ENCODE measurements at regions not wholly inside any gene's neighbourhood (a gene's known extent, or its start where the extent isn't known, plus 50 kb on each side); places are given as distances from the start of the nearest gene placed in this dataset.

DNA sequence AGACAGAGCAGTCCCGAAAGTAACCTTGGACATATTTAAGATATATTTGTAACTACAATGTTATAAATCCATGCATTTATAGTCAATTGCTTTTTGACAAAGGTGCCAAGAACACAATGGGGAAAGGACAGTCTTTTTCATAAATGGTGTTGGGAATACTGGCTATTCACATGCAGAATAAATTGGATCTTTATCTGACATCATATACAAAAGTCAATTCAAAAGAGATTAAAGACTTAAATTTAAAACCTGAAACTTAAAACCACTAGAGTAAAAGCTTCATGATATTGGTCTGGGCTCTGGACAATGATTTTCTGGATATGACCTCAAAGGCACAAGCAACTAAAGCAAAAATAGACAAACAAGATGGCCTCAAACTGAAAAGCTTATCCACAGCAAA is 950.7 kb upstream of the TYRP1 start:
- no peak for FAIRE-seq
- no peak for ATAC-seq
- Histone ChIP-seq H3K4me3 (no peak overlapping the region), H3K4me2 (no peak overlapping the region), H3K27ac (no peak overlapping the region), H3K4me1 (no peaks in the 10 kb centered on the region), H3K9me3 (no peaks in the 10 kb centered on the region)
- 0% methylated on average over 1 of the region's 1 CpG for WGBS (ENCODE audit: missing lambda C conversion rate)
- TF ChIP-seq MYC (IDR thresholded peaks at IDR 0.05; ENCODE audit: borderline replicate concordance, low read length): no peak
- TF ChIP-seq, protein P1, sequence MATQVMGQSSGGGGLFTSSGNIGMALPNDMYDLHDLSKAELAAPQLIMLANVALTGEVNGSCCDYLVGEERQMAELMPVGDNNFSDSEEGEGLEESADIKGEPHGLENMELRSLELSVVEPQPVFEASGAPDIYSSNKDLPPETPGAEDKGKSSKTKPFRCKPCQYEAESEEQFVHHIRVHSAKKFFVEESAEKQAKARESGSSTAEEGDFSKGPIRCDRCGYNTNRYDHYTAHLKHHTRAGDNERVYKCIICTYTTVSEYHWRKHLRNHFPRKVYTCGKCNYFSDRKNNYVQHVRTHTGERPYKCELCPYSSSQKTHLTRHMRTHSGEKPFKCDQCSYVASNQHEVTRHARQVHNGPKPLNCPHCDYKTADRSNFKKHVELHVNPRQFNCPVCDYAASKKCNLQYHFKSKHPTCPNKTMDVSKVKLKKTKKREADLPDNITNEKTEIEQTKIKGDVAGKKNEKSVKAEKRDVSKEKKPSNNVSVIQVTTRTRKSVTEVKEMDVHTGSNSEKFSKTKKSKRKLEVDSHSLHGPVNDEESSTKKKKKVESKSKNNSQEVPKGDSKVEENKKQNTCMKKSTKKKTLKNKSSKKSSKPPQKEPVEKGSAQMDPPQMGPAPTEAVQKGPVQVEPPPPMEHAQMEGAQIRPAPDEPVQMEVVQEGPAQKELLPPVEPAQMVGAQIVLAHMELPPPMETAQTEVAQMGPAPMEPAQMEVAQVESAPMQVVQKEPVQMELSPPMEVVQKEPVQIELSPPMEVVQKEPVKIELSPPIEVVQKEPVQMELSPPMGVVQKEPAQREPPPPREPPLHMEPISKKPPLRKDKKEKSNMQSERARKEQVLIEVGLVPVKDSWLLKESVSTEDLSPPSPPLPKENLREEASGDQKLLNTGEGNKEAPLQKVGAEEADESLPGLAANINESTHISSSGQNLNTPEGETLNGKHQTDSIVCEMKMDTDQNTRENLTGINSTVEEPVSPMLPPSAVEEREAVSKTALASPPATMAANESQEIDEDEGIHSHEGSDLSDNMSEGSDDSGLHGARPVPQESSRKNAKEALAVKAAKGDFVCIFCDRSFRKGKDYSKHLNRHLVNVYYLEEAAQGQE (IDR thresholded peaks at IDR 0.05): no peak
- ChIA-PET CTCF (no interaction called here), POLR2A (no interaction called here)
- DNase-seq (ENCODE audit: low read depth in 1 of 2, low spot score in 1 of 2): no peak

DNA sequence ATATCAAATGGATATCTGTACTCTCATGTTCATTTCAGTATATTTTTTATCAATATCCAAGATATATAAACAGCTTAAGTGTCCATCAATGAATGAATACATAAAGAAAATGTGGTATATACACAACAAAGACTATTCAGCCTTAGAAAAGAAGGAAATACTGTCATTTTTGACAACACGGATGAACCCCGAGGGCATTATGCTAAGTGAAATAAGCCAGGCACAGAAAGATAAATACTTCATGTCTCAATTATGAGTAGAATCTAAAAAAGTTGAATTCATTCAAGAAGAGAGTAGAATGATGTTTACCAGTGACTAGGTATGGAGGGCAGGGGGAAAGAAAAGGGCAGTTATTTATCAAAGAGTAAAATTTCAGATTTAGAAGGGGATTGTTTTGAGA is 949.8 kb upstream of the TYRP1 start:
- ChIA-PET CTCF (no interaction called here), POLR2A (no interaction called here)
- Histone ChIP-seq H3K4me3 (no peak overlapping the region), H3K4me2 (no peak overlapping the region), H3K9me3 (no peaks in the 10 kb centered on the region), H3K4me1 (no peaks in the 10 kb centered on the region), H3K27ac (no peak overlapping the region)
- TF ChIP-seq ZNF302 (CRISPR knock-in tag; IDR thresholded peaks at IDR 0.05): no peak
- no peak for TF ChIP-seq NFE2L2 (conservative IDR thresholded peaks at IDR 0.05; ENCODE audit: low read length)
- TF ChIP-seq RCOR1 (IDR thresholded peaks at IDR 0.05; ENCODE audit: low read depth, low read length): no peak
- TF ChIP-seq HEYL (CRISPR knock-in tag; IDR thresholded peaks at IDR 0.05): no peak
- TF ChIP-seq KDM5A (IDR thresholded peaks at IDR 0.05): no peak
- TF ChIP-seq PHF8 (IDR thresholded peaks at IDR 0.05; ENCODE audit: borderline replicate concordance, low read depth): no peak
- TF ChIP-seq, protein P2, sequence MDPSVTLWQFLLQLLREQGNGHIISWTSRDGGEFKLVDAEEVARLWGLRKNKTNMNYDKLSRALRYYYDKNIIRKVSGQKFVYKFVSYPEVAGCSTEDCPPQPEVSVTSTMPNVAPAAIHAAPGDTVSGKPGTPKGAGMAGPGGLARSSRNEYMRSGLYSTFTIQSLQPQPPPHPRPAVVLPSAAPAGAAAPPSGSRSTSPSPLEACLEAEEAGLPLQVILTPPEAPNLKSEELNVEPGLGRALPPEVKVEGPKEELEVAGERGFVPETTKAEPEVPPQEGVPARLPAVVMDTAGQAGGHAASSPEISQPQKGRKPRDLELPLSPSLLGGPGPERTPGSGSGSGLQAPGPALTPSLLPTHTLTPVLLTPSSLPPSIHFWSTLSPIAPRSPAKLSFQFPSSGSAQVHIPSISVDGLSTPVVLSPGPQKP (IDR thresholded peaks at IDR 0.05; ENCODE audit: low read depth, low read length): no peak
- TF ChIP-seq CBX8 (IDR thresholded peaks at IDR 0.05): no peak
- TF ChIP-seq BHLHE40 (IDR thresholded peaks at IDR 0.05; ENCODE audit: low read depth, low read length): no peak
- TF ChIP-seq, protein P3, sequence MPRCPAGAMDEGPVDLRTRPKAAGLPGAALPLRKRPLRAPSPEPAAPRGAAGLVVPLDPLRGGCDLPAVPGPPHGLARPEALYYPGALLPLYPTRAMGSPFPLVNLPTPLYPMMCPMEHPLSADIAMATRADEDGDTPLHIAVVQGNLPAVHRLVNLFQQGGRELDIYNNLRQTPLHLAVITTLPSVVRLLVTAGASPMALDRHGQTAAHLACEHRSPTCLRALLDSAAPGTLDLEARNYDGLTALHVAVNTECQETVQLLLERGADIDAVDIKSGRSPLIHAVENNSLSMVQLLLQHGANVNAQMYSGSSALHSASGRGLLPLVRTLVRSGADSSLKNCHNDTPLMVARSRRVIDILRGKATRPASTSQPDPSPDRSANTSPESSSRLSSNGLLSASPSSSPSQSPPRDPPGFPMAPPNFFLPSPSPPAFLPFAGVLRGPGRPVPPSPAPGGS (IDR thresholded peaks at IDR 0.05): no peak
- ATAC-seq: no peak
- 3% methylated on average over 2 of the region's 2 CpGs for WGBS (ENCODE audit: missing lambda C conversion rate)
- FAIRE-seq: no peak
- DNase-seq (ENCODE audit: low read depth in 1 of 2, low spot score in 1 of 2): no peak

DNA sequence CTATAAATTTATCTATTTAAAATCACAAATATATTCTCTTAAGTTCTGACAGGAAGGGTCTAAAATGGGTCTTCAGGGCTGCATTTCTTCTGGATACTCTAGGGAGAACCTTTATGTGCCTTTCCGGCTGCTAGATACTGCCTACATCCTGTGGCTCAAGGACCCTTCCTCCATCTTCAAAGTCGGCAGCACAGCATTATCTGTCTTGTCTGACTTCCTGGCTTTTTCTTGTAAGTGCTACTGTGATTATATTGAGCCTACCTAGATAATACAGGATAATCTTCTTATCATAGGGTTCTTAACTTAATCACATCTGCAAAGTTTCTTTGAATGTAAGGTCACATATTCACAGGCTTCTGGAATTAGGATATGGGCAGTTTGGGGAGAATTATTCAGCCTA is 943.8 kb upstream of the TYRP1 start:
- WGBS (ENCODE audit: missing lambda C conversion rate): 0% methylated on average over 2 of the region's 2 CpGs
- DNase-seq (ENCODE audit: low read depth in 1 of 2, low spot score in 1 of 2): no peak
- TF ChIP-seq RARB (CRISPR knock-in tag; IDR thresholded peaks at IDR 0.05): no peak
- TF ChIP-seq, protein P4, sequence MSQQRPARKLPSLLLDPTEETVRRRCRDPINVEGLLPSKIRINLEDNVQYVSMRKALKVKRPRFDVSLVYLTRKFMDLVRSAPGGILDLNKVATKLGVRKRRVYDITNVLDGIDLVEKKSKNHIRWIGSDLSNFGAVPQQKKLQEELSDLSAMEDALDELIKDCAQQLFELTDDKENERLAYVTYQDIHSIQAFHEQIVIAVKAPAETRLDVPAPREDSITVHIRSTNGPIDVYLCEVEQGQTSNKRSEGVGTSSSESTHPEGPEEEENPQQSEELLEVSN (IDR thresholded peaks at IDR 0.05; ENCODE audit: borderline replicate concordance, low read depth): no peak
- no peak for TF ChIP-seq JUNB (IDR thresholded peaks at IDR 0.05)
- TF ChIP-seq, protein P1 (IDR thresholded peaks at IDR 0.05): no peak
- TF ChIP-seq FOXS1 (CRISPR knock-in tag; IDR thresholded peaks at IDR 0.05): no peak
- no peak for TF ChIP-seq ZFP36 (IDR thresholded peaks at IDR 0.05; ENCODE audit: borderline replicate concordance, partially characterized antibody)
- TF ChIP-seq POLR2A (IDR thresholded peaks at IDR 0.05; ENCODE audit: low read length): no peak
- TF ChIP-seq, protein P5, sequence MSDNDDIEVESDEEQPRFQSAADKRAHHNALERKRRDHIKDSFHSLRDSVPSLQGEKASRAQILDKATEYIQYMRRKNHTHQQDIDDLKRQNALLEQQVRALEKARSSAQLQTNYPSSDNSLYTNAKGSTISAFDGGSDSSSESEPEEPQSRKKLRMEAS (IDR thresholded peaks at IDR 0.05): no peak
- TF ChIP-seq FOSL2 (IDR thresholded peaks at IDR 0.05): no peak
- no peak for TF ChIP-seq FOSL2 (CRISPR knock-in tag; IDR thresholded peaks at IDR 0.05)
- no peak for TF ChIP-seq EHF (CRISPR knock-in tag; IDR thresholded peaks at IDR 0.05)
- TF ChIP-seq NFE2L2 (conservative IDR thresholded peaks at IDR 0.05; ENCODE audit: low read length): no peak
- TF ChIP-seq MAFK (IDR thresholded peaks at IDR 0.05; ENCODE audit: partially characterized antibody): no peak
- no peak for TF ChIP-seq NR3C1 (IDR thresholded peaks at IDR 0.05)
- TF ChIP-seq NPAS2 (CRISPR knock-in tag; IDR thresholded peaks at IDR 0.05; ENCODE audit: borderline replicate concordance): no peak
- Histone ChIP-seq H3K27ac (no peak overlapping the region), H3K4me3 (no peak overlapping the region), H3K4me1 (no peaks in the 10 kb centered on the region), H3K9me3 (no peaks in the 10 kb centered on the region), H3K4me2 (no peak overlapping the region)
- no peak for ATAC-seq
- FAIRE-seq: no peak
- ChIA-PET CTCF (no interaction called here), POLR2A (no interaction called here)

All from A549 (cell line).